HEK293T (cell line): ENCODE measurements at regions not wholly inside any gene's neighbourhood (a gene's known extent, or its start where the extent isn't known, plus 50 kb on each side); places are given as distances from the start of the nearest gene placed in this dataset.

Source experiments
- CTCF ChIA-PET: fragments of 350-600 bp; formaldehyde crosslinking; extraction: SDS; loops from one replicate; lab custom pipeline; 2021; ENCODE audit warnings: antibody characterized with exemption, inconsistent platforms; lab: Yijun Ruan, JAX
- POLR2A ChIA-PET: fragments of 350-600 bp; formaldehyde crosslinking; extraction: SDS; loops from one replicate; lab custom pipeline; 2020; ENCODE audit warnings: antibody characterized with exemption, inconsistent platforms; lab: Yijun Ruan, JAX
- DNase-seq: peaks from one replicate; pipeline ENCODE4 v3.0.0; 2012; ENCODE audit warnings: mixed read lengths; ENCODE audit errors: extremely low spot score
- ARNT ChIP-seq: fragments of 450-650 bp; IDR thresholded peaks from 2 replicates; pipeline ENCODE4 v1.6.1; 2017; ENCODE audit warnings: mild to moderate bottlenecking
- BHLHE40 ChIP-seq: fragments of 450-650 bp; IDR thresholded peaks from 2 replicates; pipeline ENCODE4 v1.6.1; 2016; ENCODE audit warnings: mild to moderate bottlenecking, moderate library complexity, borderline replicate concordance
- CTBP1 ChIP-seq: fragments of 450-650 bp; IDR thresholded peaks from 2 replicates; pipeline ENCODE4 v1.6.1; 2016; ENCODE audit warnings: borderline replicate concordance
- ELF4 ChIP-seq: fragments of 450-650 bp; IDR thresholded peaks from 2 replicates; pipeline ENCODE4 v1.6.1; 2017; ENCODE audit warnings: antibody characterized with exemption
- FOXA1 ChIP-seq: fragments of 450-650 bp; IDR thresholded peaks from 2 replicates; pipeline ENCODE4 v1.6.1; 2016; ENCODE audit warnings: mild to moderate bottlenecking
- FOXK2 ChIP-seq: fragments of 450-650 bp; IDR thresholded peaks from 2 replicates; pipeline ENCODE4 v1.6.1; 2016; ENCODE audit warnings: mild to moderate bottlenecking
- FOXM1 ChIP-seq: fragments of 450-650 bp; IDR thresholded peaks from 2 replicates; pipeline ENCODE4 v1.6.1; 2017; ENCODE audit warnings: mild to moderate bottlenecking, borderline replicate concordance
- HDGF ChIP-seq: fragments of 450-650 bp; IDR thresholded peaks from 2 replicates; pipeline ENCODE4 v1.6.1; 2017; ENCODE audit warnings: antibody characterized with exemption, borderline replicate concordance
- L3MBTL2 ChIP-seq: fragments of 450-650 bp; conservative IDR thresholded peaks from 2 replicates; pipeline ENCODE4 v1.6.1; 2016; ENCODE audit warnings: mild to moderate bottlenecking
- LEF1 ChIP-seq: fragments of 450-650 bp; IDR thresholded peaks from 2 replicates; pipeline ENCODE4 v1.6.1; 2017; ENCODE audit warnings: mild to moderate bottlenecking, borderline replicate concordance
- NFRKB ChIP-seq: fragments of 450-650 bp; IDR thresholded peaks from 2 replicates; pipeline ENCODE4 v1.6.1; 2016; ENCODE audit warnings: mild to moderate bottlenecking, moderate library complexity
- SP1 ChIP-seq: fragments of 450-650 bp; IDR thresholded peaks from 2 replicates; pipeline ENCODE4 v1.6.1; 2017
- SUZ12 ChIP-seq: fragments of 450-650 bp; IDR thresholded peaks from 2 replicates; pipeline ENCODE4 v1.6.1; 2016; ENCODE audit warnings: mild to moderate bottlenecking
- TARDBP ChIP-seq: fragments of 450-650 bp; IDR thresholded peaks from 2 replicates; pipeline ENCODE4 v1.6.1; 2016
- ZNF384 ChIP-seq: fragments of 450-650 bp; IDR thresholded peaks from 2 replicates; pipeline ENCODE4 v1.6.1; 2016
- TF ChIP-seq, protein P1 (sequence below): fragments of 450-650 bp; IDR thresholded peaks from 2 replicates; pipeline ENCODE4 v1.6.1; 2016

GRCh38 chr4:114728426-114728825, 129.8 kb downstream of the UGT8 start:
- TF ChIP-seq FOXK2 = no peak
- no peak for TF ChIP-seq ZNF384
- no peak for TF ChIP-seq HDGF
- no peak for TF ChIP-seq TARDBP
- no peak for TF ChIP-seq SUZ12
- no peak for TF ChIP-seq FOXM1
- TF ChIP-seq ARNT = no peak
- no peak for TF ChIP-seq LEF1
- TF ChIP-seq BHLHE40 = no peak
- no peak for TF ChIP-seq NFRKB
- TF ChIP-seq FOXA1 = no peak
- no peak for TF ChIP-seq SP1
- TF ChIP-seq, protein P1, sequence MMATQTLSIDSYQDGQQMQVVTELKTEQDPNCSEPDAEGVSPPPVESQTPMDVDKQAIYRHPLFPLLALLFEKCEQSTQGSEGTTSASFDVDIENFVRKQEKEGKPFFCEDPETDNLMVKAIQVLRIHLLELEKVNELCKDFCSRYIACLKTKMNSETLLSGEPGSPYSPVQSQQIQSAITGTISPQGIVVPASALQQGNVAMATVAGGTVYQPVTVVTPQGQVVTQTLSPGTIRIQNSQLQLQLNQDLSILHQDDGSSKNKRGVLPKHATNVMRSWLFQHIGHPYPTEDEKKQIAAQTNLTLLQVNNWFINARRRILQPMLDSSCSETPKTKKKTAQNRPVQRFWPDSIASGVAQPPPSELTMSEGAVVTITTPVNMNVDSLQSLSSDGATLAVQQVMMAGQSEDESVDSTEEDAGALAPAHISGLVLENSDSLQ = no peak
- no peak for TF ChIP-seq ELF4
- no peak for TF ChIP-seq L3MBTL2
- TF ChIP-seq CTBP1 = no peak
- no peak for DNase-seq
- ChIA-PET CTCF (interaction anchor here (0.7 kb wide), 1 partner anchor 1124 kb away, joined by 3 read pairs; no protein-coding TSS in a partner anchor), POLR2A (no interaction called here)

DNA sequence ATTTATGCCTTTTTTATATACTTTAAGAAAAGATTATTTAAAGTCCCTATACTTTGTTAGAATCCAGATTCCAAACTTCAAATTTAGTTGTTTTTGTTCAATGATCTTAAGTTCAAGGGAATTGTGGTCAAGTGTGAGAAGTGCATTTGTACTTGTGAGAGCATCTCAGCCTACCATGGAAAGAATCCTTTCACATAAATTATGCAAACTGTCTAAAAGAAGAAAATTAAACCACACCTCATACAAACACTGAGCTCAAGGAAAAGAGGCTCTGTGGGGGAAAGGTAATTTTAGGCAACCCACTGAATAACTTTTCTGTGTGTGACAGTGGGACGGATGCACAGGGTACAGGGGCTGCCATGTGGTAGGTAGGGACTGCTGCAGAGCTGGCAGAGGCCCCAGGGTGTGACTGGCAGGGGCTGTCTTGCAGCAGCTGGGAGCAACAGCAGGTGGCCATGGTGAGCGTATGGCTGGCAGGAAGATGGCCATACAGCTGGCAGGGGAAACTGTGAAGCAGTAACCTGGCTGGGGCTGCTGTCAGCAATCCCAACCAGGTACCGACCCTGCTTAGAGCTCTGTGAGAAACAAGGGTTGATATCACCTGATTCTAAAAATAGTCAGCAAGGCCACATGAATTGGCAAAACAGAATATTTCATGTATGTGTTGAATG, 130.6 kb downstream of the UGT8 start:
- DNase-seq = no peak

DNA sequence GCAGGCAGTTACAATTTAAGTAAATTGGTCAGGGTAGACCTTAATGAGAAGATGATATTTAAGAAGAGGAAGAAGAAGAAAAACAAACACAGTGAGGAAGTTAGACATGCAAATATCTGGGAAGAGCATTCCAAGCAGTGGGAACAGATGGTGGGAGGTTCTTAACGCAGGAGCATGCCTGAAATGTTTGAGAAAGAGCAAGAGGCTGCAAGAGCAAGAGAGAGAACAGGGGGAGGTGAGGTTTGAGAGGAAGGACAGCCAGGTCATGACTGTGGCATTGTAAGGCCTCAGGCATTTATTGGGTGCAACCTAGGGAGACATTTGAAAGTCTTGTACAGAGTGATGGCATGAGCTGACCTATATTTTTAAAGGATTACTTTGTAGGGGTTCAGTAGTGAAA, 136.0 kb downstream of the UGT8 start:
- CTCF ChIA-PET = no interaction called here
- TF ChIP-seq ZNF384 = no peak
- no peak for TF ChIP-seq ARNT
- POLR2A ChIA-PET = no interaction called here
- DNase-seq = no peak

More for the DNA sequence above, 130.6 kb downstream of the UGT8 start:
- no peak for TF ChIP-seq SP1
- TF ChIP-seq FOXM1 = no peak
- TF ChIP-seq L3MBTL2 = no peak
- no peak for TF ChIP-seq HDGF
- TF ChIP-seq NFRKB = no peak
- no peak for TF ChIP-seq ELF4
- ChIA-PET CTCF (interaction anchor here (1.7 kb wide), 1 partner anchor 13 kb away, joined by 4 read pairs; no protein-coding TSS in a partner anchor), POLR2A (no interaction called here)

DNA sequence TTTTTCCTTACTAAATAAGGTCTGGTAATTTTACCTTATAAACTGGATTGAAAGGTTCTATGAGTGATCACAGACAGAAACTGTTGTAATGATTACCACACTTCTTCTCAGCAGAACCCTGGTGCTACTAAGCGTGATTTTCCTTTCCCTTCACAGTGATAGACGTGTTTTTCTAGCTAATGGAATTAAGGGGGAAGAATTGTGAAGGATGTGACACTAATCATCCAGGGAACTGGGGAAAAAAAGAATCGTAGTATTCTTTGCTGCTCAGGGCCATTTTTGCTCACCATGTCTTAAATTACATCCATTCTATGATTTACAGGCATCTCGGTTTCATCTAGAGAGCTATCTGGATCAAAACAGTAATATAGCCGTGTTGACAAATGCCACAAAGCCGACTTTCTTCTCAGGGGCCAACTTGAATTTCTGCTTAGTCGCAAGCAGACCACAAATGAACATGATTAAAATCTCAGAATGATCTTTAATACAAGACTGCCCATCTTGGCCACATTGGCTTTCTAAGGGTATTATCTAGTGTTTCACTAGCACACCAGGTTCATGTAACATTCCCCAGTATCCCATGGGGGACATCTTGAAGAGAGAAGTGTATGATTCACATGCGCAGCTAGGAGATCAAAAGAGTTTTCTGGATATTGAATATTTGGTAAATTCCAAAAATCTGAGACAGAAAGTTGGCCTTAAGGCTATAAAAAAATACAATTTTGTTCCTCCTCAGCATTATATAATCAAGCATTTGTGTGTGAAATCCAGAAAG, 154.0 kb downstream of the UGT8 start:
- ChIA-PET CTCF (interaction anchor here (0.6 kb wide), 1 partner anchor 9 kb away, joined by 3 read pairs; no protein-coding TSS in a partner anchor), POLR2A (no interaction called here)
- TF ChIP-seq, protein P1 = no peak
- TF ChIP-seq ARNT (no peak), FOXA1 (no peak), SP1 (no peak)
- no peak for DNase-seq

DNA sequence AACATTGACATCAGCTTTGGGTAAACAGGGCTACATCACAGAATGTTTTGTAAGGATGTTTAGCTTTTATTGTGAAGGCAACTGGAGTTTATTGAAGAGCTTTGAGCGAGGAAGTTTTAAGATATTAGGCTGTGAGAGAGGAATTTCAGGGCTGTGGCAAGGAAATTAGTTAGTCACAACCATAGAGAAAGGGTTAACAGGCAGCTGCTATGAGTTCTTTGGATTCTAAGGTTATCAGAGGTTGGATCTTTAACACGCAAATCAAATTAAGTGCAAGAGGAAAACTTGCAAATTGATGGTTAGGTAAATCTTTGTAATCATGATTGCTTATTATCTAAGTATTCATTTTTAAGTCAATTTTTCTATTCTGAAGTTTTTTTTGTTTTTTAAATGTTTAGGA, 156.0 kb downstream of the UGT8 start:
- TF ChIP-seq SP1 = no peak
- no peak for TF ChIP-seq CTBP1
- TF ChIP-seq FOXK2 = no peak
- TF ChIP-seq LEF1 = no peak
- no peak for DNase-seq
- ChIA-PET POLR2A (no interaction called here), CTCF (no interaction called here)

DNA sequence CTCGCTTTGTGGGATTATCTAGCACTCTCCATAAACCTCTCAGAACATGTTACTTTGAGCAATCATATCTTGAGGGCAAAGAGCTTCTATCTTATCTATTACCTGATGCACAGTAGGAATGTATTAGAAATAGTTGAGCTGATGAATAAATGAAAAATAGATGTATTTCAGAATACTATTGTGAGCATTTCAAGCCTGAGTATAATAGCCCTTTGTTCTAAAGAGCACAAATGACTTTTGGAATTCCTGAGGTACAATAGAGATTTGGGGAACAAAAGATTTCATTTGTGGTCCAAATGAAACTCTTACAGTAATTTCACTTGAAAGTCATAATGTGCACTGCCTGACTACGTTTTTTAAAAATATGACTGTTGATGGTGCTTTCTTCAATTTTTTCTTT, 159.5 kb downstream of the UGT8 start:
- POLR2A ChIA-PET = no interaction called here
- CTCF ChIA-PET = no interaction called here
- DNase-seq = no peak

More for the DNA sequence above, 159.5 kb downstream of the UGT8 start:
- TF ChIP-seq TARDBP (no peak), L3MBTL2 (no peak), ELF4 (no peak), FOXK2 (no peak), HDGF (no peak), CTBP1 (no peak), ARNT (no peak), NFRKB (no peak), FOXA1 (no peak), ZNF384 (no peak), SP1 (no peak), BHLHE40 (no peak)
- TF ChIP-seq, protein P1 = no peak
